ENCODE measurements at regions not wholly inside any gene's neighbourhood (a gene's known extent, or its start where the extent isn't known, plus 50 kb on each side); places are given as distances from the start of the nearest gene placed in this dataset.

GRCh38 chr11:92458486-92458885 is 233.9 kb downstream of the FAT3 start:
- TF ChIP-seq CTCF (IDR thresholded peaks at IDR 0.05; ENCODE audit: low read depth, low read length, missing input control) (no peak), TAF1 (conservative IDR thresholded peaks at IDR 0.05) (no peak), GABPA (IDR thresholded peaks at IDR 0.05 in 1 of 2, conservative IDR thresholded peaks at IDR 0.05 in 1 of 2) (no peak)

All from liver (tissue), 3 donors.